Transverse colon (tissue), 3 donors: ENCODE measurements at regions not wholly inside any gene's neighbourhood (a gene's known extent, or its start where the extent isn't known, plus 50 kb on each side); places are given as distances from the start of the nearest gene placed in this dataset.

Source experiments
- CTCF ChIP-seq, 5 experiments: fragments of 200-600 bp in 3 of 5; fragments of 450-650 bp in 2 of 5; sonication (generic) in 3 of 5; IDR thresholded peaks; 1 replicate in 2 of 5; 2 replicates in 3 of 5; pipeline ENCODE4 v1.5.1; 2016 to 2017; ENCODE audit warnings: antibody characterized with exemption in 5 of 5, inconsistent platforms in 3 of 5, mild to moderate bottlenecking in 2 of 5, moderate library complexity in 1 of 5
- EP300 ChIP-seq: sonication (generic); formaldehyde crosslinking; IDR thresholded peaks from one replicate; pipeline ENCODE4 v1.6.1; 2017; ENCODE audit warnings: antibody characterized with exemption, low read depth
- POLR2A ChIP-seq: fragments of 450-650 bp; IDR thresholded peaks from one replicate; pipeline ENCODE4 v1.6.1; 2016; ENCODE audit warnings: antibody characterized with exemption, mild to moderate bottlenecking, moderate library complexity

- no peak for TF ChIP-seq CTCF (IDR thresholded peaks at IDR 0.05)
- TF ChIP-seq POLR2A, result no peak
- no peak for TF ChIP-seq EP300
Observed at GRCh38 chr4:100880011-100880410, 362.2 kb upstream of the EMCN start.
